K562 (cell line): ENCODE measurements at regions not wholly inside any gene's neighbourhood (a gene's known extent, or its start where the extent isn't known, plus 50 kb on each side); places are given as distances from the start of the nearest gene placed in this dataset.

Experiments
- ATAC-seq: fragments of 200-7000 bp; cut with Tn5 transposase; 3 replicates; pipeline ENCODE4 v1.9.1; 2020; ENCODE audit warnings: moderate library complexity
- BruUV-seq: library from RNA; stranded (reverse); fragments of 400-500 nt; replicated peaks from 2 replicates; lab custom pipeline; 2021; lab: Mats Ljungman, UMichigan
- CTCF ChIA-PET: fragments of 300-600 bp; formaldehyde crosslinking; extraction: SDS; loops from one replicate; lab custom pipeline; 2021; ENCODE audit warnings: low intra/inter-chr PET ratio; lab: Yijun Ruan, JAX
- POLR2A ChIA-PET: fragments of 300-600, 350-650 bp; sonication (Branson Sonifier 250); formaldehyde crosslinking; extraction: SDS; loops from one replicate; lab custom pipeline; 2021; ENCODE audit warnings: antibody characterized with exemption, inconsistent platforms; lab: Yijun Ruan, JAX
- DNase-seq, 4 experiments: peaks; one replicate each; pipeline versions ENCODE4 v3.0.0 to v3.0.0-alpha.2; 2011 to 2018; ENCODE audit warnings: low spot score in 3 of 4, mixed read lengths in 3 of 4; ENCODE audit errors: extremely low read depth in 1 of 4
- FAIRE-seq: peaks from 2 replicates; lab custom pipeline; 2011; peaks lifted over from hg19 to GRCh38; lab: Jason Lieb, UNC
- H2AFZ ChIP-seq: 2 replicates; pipeline ENCODE4 v1.6.0; 2011; ENCODE audit warnings: low read depth, low read length, control low read depth, inconsistent platforms
- H3K27ac ChIP-seq: fragments of 200-600 bp; 3 replicates; pipeline ENCODE4 v1.8.0; 2011; ENCODE audit warnings: low read depth, mild to moderate bottlenecking, control low read depth, inconsistent platforms, low read length, moderate library complexity, mixed read lengths; ENCODE audit errors: extremely low read depth
- H3K27me3 ChIP-seq, 2 experiments: fragments of 300-600 bp in 1 of 2; 2 replicates in 1 of 2; 3 replicates in 1 of 2; pipeline versions ENCODE4 v1.6.0 to v1.8.0; 2011; ENCODE audit warnings: inconsistent platforms in 2 of 2, low read length in 2 of 2, mild to moderate bottlenecking in 1 of 2, mixed read lengths in 1 of 2, moderate library complexity in 1 of 2; ENCODE audit not compliant: control insufficient read depth in 2 of 2, insufficient read depth in 2 of 2
- H3K36me3 ChIP-seq: fragments of 300-600 bp; 3 replicates; pipeline ENCODE4 v1.8.0; 2011; ENCODE audit warnings: mild to moderate bottlenecking, low read length, inconsistent platforms; ENCODE audit not compliant: control insufficient read depth, insufficient read depth
- H3K4me1 ChIP-seq, 2 experiments: fragments of 200-600 bp in 1 of 2; replicated peaks in 1 of 2; 2 replicates in 1 of 2; 3 replicates in 1 of 2; pipeline versions ENCODE4 v1.5.1 to v1.8.0; 2011; ENCODE audit warnings: inconsistent platforms in 2 of 2, low read length in 2 of 2, mild to moderate bottlenecking in 1 of 2, mixed read lengths in 1 of 2, moderate library complexity in 1 of 2; ENCODE audit not compliant: control insufficient read depth in 2 of 2, insufficient read depth in 2 of 2
- H3K4me2 ChIP-seq: 2 replicates; pipeline ENCODE4 v1.6.1; 2011; ENCODE audit warnings: low read length, control low read depth, inconsistent platforms, mixed read lengths; ENCODE audit not compliant: insufficient read depth
- H3K4me3 ChIP-seq: fragments of 200-600 bp; sonication (generic), shearing (Covaris generic); 2 replicates; pipeline ENCODE4 v1.5.1; 2016; ENCODE audit warnings: control low read depth, inconsistent platforms
- H3K79me2 ChIP-seq: fragments of 200-600 bp; 3 replicates; pipeline ENCODE4 v1.8.0; 2011; ENCODE audit warnings: low read length, inconsistent platforms; ENCODE audit not compliant: control insufficient read depth, insufficient read depth
- H3K9ac ChIP-seq, 2 experiments: 2 replicates each; pipeline versions ENCODE4 v1.6.0 to v1.6.1; 2011; ENCODE audit warnings: low read depth in 2 of 2, low read length in 2 of 2, control low read depth in 1 of 2, inconsistent platforms in 1 of 2, mild to moderate bottlenecking in 1 of 2, mixed read lengths in 1 of 2; ENCODE audit not compliant: insufficient read depth in 1 of 2
- H3K9me1 ChIP-seq: one replicate; pipeline ENCODE4 v1.6.0; 2011; ENCODE audit warnings: inconsistent platforms, mild to moderate bottlenecking, low read length, moderate library complexity; ENCODE audit not compliant: control insufficient read depth, insufficient read depth
- H3K9me3 ChIP-seq: replicated peaks from 2 replicates; pipeline ENCODE4 v1.5.1; 2011; ENCODE audit warnings: low read depth, low read length, inconsistent platforms; ENCODE audit not compliant: control insufficient read depth, insufficient read depth
- H4K20me1 ChIP-seq: replicated peaks from 2 replicates; pipeline ENCODE4 v1.6.1; 2011; ENCODE audit warnings: low read length, inconsistent platforms, mixed read lengths; ENCODE audit not compliant: control insufficient read depth, insufficient read depth
- FUS ChIP-seq: fragments of 200-400 bp; formaldehyde crosslinking; optimal IDR thresholded peaks from 2 replicates; pipeline ENCODE3; 2017; ENCODE audit warnings: low read depth, low read length
- PCBP1 ChIP-seq: fragments of 200-400 bp; formaldehyde crosslinking; IDR thresholded peaks from 2 replicates; pipeline ENCODE4 v1.6.1; 2018; ENCODE audit warnings: mild to moderate bottlenecking, low read depth, low read length; ENCODE audit not compliant: poor library complexity, severe bottlenecking
- POU5F1 ChIP-seq: fragments of 150-350 bp; IDR thresholded peaks from 2 replicates; pipeline ENCODE4 v1.6.1; 2014; ENCODE audit warnings: borderline replicate concordance, low read length, low read depth, mild to moderate bottlenecking; ENCODE audit not compliant: partially characterized antibody
- ZNF445 ChIP-seq: fragments of 250-450 bp; sonication (Bioruptor Pico); IDR thresholded peaks from 2 replicates; pipeline ENCODE4 v1.4.0; 2020; ENCODE audit warnings: low read depth, mild to moderate bottlenecking, moderate library complexity
- WGBS: fragments of 100-300 bp; shearing (Covaris generic); methylation state at CpG from one replicate; pipeline ENCODE4 v1.1.6; 2016; ENCODE audit warnings: low coverage, mixed read lengths; ENCODE audit not compliant: insufficient coverage; ENCODE audit errors: missing lambda C conversion rate; 5-methylcytosine and 5-hydroxymethylcytosine counted together
- in situ Hi-C: fragments of 300-500 bp; cut with MboI; formaldehyde crosslinking; loops from 4 replicates; pipeline ENCODE4 v1.15.0; 2018; ENCODE audit warnings: inconsistent platforms, mixed read lengths
- intact Hi-C: fragments of 100-400 bp; cut with micrococcal nuclease; formaldehyde crosslinking; loops from 2 replicates; pipeline ENCODE4 v1.14.2; 2022
- TF ChIP-seq, protein P1 (sequence below): fragments of 250-450 bp; sonication (Bioruptor Pico); IDR thresholded peaks from 2 replicates; pipeline ENCODE4 v1.5.0; 2021

DNA sequence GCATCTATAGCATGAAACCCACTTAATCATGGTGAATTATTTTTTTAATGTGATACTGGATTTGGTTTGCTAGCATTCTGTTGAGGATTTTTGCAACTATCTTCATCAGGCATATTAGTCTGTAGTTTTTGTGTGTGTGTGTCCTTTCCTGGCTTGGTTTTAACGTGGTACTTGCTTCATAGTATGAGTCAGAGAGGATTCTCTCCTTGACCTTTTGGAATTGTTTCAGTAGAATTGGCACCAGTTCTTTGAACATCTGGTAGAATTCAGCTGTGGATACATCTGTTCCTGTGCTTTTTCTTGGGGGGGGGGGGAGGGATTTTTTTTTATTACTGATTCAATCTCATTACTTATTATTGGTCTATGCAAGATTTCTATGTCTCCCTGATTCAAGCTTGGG is 232.0 kb upstream of the KLF8 start:
- H3K4me3 ChIP-seq, result no peak overlapping the region
- ChIA-PET POLR2A (no interaction called here), CTCF (no interaction called here)
- H3K27ac ChIP-seq, result no peak overlapping the region
- H2AFZ ChIP-seq, result no peak overlapping the region
- FAIRE-seq, result no peak
- no peaks in the 10 kb centered on the region for H3K27me3 ChIP-seq
- H3K4me1 ChIP-seq, result no peaks in the 10 kb centered on the region
- H3K4me2 ChIP-seq, result no peak overlapping the region
- no CpG with 5 or more reads among the region's 1 CpG for WGBS
- no peaks in the 10 kb centered on the region for H3K9me3 ChIP-seq
- no peaks in the 10 kb centered on the region for H3K9me1 ChIP-seq
- H3K79me2 ChIP-seq, result no peaks in the 10 kb centered on the region
- H3K9ac ChIP-seq, result no peak overlapping the region
- no peaks in the 10 kb centered on the region for H4K20me1 ChIP-seq
- in situ Hi-C loops, result no loop called here
- no peak for DNase-seq
- H3K36me3 ChIP-seq, result no peaks in the 10 kb centered on the region
- TF ChIP-seq FUS (no peak), ZNF445 (CRISPR knock-in tag) (no peak), PCBP1 (no peak), POU5F1 (no peak)
- TF ChIP-seq, all 486 proteins: peak for 0
- no TSS peak for BruUV-seq
- ATAC-seq, result no peak
- intact Hi-C loops, result no loop called here

- no peaks in the 10 kb centered on the region for H3K79me2 ChIP-seq
- H3K4me2 ChIP-seq, result no peak overlapping the region
- ChIA-PET POLR2A (no interaction called here), CTCF (no interaction called here)
- H3K27me3 ChIP-seq, result no peaks in the 10 kb centered on the region
- no peaks in the 10 kb centered on the region for H3K9me3 ChIP-seq
- DNase-seq (no peak), ATAC-seq (no peak), FAIRE-seq (no peak)
- no TSS peak for BruUV-seq
- H3K4me3 ChIP-seq, result no peak overlapping the region
- H3K4me1 ChIP-seq, result no peaks in the 10 kb centered on the region
- H2AFZ ChIP-seq, result no peak overlapping the region
- TF ChIP-seq, protein P1, sequence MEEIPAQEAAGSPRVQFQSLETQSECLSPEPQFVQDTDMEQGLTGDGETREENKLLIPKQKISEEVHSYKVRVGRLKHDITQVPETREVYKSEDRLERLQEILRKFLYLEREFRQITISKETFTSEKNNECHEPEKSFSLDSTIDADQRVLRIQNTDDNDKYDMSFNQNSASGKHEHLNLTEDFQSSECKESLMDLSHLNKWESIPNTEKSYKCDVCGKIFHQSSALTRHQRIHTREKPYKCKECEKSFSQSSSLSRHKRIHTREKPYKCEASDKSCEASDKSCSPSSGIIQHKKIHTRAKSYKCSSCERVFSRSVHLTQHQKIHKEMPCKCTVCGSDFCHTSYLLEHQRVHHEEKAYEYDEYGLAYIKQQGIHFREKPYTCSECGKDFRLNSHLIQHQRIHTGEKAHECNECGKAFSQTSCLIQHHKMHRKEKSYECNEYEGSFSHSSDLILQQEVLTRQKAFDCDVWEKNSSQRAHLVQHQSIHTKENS (CRISPR knock-in tag), result no peak
- no peak overlapping the region for H3K27ac ChIP-seq
- in situ Hi-C loops (no loop called here), intact Hi-C loops (no loop called here)
- no peaks in the 10 kb centered on the region for H3K9me1 ChIP-seq
- no peaks in the 10 kb centered on the region for H3K36me3 ChIP-seq
- H4K20me1 ChIP-seq, result no peaks in the 10 kb centered on the region
- H3K9ac ChIP-seq, result no peak overlapping the region
Measured at GRCh38 chrX:56000729-56001128, 231.4 kb upstream of the KLF8 start.
